GM19035 (cell line): ENCODE measurements at regions not wholly inside any gene's neighbourhood (a gene's known extent, or its start where the extent isn't known, plus 50 kb on each side); places are given as distances from the start of the nearest gene placed in this dataset.
"Not testable (repeated sequence)": the region's sequence is repeated elsewhere in the genome, so short reads cannot be mapped to it uniquely, and the experiment has no call there.

Experiments
- ATAC-seq: cut with Tn5 transposase; IDR thresholded peaks from one replicate; pipeline ENCODE4 v1.9.1; 2021; ENCODE audit not compliant: unreplicated experiment

GRCh38 chr20:25865715-25866656 is 169.3 kb upstream of the ZNF337 start:
- no peak for ATAC-seq

GRCh38 chr20:25864963-25865714 is 168.5 kb upstream of the ZNF337 start:
- ATAC-seq: not testable (repeated sequence)

- ATAC-seq: no peak
Measured at GRCh38 chr20:25864326-25864962, 167.8 kb upstream of the ZNF337 start.

- ATAC-seq: no peak
Measured at GRCh38 chr20:25863536-25864325, 167.1 kb upstream of the ZNF337 start.

GRCh38 chr20:25862967-25863530 is 166.4 kb upstream of the ZNF337 start:
- ATAC-seq: not testable (repeated sequence)

GRCh38 chr20:25860531-25861150 is 164.0 kb upstream of the ZNF337 start:
- no peak for ATAC-seq

- peak; percentile 38 for ATAC-seq
Measured at GRCh38 chr20:25859649-25860530, 163.2 kb upstream of the ZNF337 start.

- ATAC-seq: no peak
Measured at GRCh38 chr20:25858495-25859425, 162.1 kb upstream of the ZNF337 start.

- ATAC-seq: not testable (repeated sequence)
Measured at GRCh38 chr20:25857091-25857788, 160.6 kb upstream of the ZNF337 start.

GRCh38 chr20:25856256-25856884 is 159.7 kb upstream of the ZNF337 start:
- ATAC-seq: no peak

GRCh38 chr20:25855451-25856156 is 159.0 kb upstream of the ZNF337 start:
- ATAC-seq: not testable (repeated sequence)

- not testable (repeated sequence) for ATAC-seq
Measured at GRCh38 chr20:25854666-25855065, 158.0 kb upstream of the ZNF337 start.

GRCh38 chr20:25853718-25854388 is 157.2 kb upstream of the ZNF337 start:
- ATAC-seq: peak; percentile 69

GRCh38 chr20:25852968-25853717 is 156.5 kb upstream of the ZNF337 start:
- ATAC-seq: peak; percentile 28

- ATAC-seq: not testable (repeated sequence)
Measured at GRCh38 chr20:25850133-25850532, 153.5 kb upstream of the ZNF337 start.
